HG03342 (cell line): ENCODE measurements at regions not wholly inside any gene's neighbourhood (a gene's known extent, or its start where the extent isn't known, plus 50 kb on each side); places are given as distances from the start of the nearest gene placed in this dataset.
"Not testable (repeated sequence)": the region's sequence is repeated elsewhere in the genome, so short reads cannot be mapped to it uniquely, and the experiment has no call there.

Experiments used
- ATAC-seq: cut with Tn5 transposase; IDR thresholded peaks from one replicate; pipeline ENCODE4 v1.9.1; 2021; ENCODE audit warnings: mild to moderate bottlenecking, moderate library complexity; ENCODE audit not compliant: unreplicated experiment

DNA sequence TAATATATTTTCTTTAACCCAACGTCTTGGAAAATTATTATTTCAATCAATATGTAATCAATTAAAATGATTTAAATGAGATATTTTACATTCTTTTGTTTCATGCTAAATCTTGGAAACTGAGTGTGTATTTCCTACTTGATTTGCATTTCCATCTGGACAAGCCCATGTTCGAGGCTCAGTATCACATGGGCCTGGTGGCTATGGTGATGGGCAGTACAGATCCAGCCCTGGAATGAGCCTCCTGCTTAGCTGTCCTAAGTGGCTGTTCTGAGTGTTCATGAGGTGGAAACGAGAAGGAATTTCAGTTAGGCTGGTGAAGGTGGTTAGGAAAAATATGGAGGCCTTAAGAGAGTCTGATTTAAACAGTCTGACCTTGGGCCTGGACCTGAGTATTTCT, 73.0 kb upstream of the ATXN1 start:
- no peak for ATAC-seq

- ATAC-seq, result no peak
These were observed 71.5 kb upstream of the ATXN1 start for GRCh38 chr6:16832721-16833120.

- ATAC-seq, result no peak
These were observed 70.8 kb upstream of the ATXN1 start for GRCh38 chr6:16832043-16832567.

- ATAC-seq, result no peak
These were observed 69.9 kb upstream of the ATXN1 start for GRCh38 chr6:16831136-16831535.

- no peak for ATAC-seq
These were observed 66.8 kb upstream of the ATXN1 start for GRCh38 chr6:16828058-16828457.

- ATAC-seq, result no peak
These were observed 66.4 kb upstream of the ATXN1 start for GRCh38 chr6:16827627-16828026.

DNA sequence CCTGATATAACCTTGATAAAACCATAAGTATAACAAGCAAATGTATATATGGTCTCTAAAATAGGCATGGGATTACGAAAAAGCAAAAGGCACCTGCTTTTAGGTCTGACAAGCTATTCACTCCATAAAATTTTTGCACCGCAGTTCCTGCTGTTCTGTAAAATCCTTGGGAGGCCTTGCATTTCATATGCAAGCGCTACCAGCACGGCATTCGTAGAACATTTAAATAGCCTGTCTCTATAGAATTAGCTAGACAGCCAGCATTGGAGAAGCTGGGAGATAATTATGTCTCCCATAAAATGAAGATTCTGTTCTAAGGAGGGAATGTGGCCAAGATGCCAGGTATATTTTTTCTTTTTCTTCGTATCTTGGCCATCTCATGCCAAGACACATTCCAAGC, 64.5 kb upstream of the ATXN1 start:
- no peak for ATAC-seq

DNA sequence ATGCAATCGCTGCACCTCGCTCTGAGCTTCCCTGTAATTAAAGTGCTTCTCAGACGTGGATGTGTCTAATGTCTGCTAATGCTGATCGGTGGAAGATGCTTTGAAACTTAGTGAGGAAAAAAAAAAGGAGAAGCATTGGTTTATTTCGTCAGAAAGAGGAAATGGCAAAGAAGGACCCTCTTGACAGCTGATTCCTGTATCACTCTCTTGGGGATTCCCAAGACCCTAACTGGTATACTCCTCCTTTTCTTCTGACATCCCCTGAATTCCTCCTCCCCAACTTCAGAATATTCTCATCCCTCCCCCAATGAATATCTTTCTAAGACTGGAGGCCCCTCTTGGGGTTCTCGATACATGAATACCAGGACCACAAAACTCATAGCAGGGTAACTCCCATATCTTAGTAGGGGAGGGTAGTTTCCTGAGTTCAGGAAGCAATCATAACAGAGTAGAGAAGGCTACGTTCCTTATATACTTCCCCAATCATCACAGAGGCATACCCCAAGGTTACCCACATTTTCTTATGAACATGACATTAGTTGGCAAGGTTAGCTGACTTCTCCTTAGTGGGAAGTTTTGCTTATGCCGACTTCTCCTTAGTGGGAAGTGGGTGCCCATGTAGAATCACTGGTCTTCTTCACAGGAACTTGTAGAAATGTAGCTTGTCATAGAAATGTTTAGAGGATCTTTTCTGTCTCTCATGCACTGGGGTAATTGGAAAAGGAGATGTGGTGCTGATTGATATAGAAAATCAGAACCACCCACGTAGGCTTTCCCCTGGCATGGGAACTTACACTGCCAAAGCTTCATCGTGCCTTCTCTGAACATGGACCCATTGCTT, 63.8 kb upstream of the ATXN1 start:
- no peak for ATAC-seq

GRCh38 chr6:16823718-16824352, 62.6 kb upstream of the ATXN1 start:
- no peak for ATAC-seq

DNA sequence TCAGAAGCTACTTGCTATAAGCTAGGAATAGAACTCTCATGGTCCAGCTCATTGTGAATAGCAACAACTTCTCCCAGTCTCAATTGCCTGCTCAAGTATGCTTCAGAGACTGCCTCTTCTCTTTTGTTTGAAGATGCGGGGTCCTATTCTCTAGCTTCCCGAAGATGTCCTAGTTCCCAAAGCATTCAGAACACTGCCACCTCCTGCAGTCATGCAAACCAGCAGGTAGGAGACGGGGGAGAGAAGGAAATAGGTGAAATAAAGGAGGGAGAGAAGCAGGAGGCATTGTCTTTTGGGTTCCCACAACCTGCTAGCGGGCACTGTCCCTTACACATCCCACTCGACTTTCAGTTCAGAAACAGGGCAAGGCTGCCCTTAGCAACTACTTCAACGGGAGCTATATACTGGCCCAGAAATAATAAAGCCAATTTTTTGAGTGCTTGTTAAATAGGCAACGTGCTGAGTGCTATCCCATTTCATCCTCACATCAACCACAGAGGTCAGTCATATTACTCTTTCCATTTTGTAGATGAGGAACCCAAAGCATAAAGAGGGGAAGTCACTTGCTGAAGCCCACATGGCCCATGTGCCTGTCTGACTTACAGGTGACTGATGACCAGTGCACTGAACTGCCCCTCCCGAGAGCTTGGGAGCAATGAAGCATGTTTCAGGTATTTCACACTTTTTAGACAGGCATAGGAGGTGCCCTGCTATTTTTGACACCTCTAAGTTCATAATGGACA, 61.9 kb upstream of the ATXN1 start:
- no peak for ATAC-seq

DNA sequence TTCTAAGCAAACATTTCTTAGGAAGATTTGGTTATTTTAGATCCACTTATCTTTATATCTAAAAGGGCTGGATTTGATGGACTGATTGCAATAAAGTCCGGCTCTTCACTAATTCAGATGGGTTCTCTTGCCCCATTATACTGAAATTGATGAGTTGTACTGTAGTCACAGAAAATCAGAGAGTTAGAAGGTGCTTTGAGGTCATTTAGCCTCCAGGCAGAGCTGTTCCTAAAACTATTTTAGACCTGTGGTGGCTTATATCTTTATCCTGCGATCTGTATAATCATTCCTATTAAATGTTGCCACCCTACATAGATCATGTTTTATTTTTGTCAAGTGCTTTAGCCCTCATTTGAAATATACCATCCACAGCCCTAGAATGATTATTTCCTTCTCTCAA, 61.3 kb upstream of the ATXN1 start:
- ATAC-seq, result no peak

DNA sequence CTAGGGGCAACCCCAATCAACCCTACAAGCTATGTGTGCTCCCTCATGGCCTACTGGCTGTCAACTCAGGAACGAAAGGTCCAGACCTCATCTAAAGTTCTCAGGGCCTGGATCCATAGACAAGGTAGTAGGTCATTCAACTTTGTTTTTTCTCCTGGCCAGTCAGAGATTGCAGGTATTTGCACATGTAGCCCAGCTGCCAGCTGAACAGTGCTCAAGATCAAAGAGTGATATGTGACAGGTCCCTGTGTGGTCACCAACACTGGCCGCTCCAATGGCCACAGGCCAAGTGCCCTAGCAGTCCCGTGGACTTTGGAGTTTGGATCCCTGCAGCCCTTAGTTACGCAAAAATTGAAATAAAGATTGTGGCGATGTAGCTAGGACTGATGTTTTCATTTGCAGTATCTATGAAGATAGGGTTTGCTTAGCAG, 60.6 kb upstream of the ATXN1 start:
- ATAC-seq, result no peak

DNA sequence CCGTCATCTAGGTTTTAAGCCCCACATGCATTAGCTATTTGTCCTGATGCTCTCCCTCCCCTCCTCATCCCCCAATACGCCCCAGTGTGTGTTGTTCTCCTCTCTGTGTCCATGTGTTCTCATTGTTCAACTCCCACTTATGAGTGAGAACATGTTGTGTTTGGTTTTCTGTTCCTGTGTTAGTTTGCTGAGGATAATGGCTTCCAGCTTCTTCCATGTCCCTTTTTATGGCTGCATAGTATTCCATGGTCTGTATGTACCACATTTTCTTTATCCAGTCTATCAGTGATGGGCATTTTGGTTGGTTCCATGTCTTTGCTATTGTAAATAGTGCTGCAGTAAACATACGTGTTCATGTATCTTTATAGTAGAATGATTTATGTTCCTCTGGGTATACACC, 59.0 kb upstream of the ATXN1 start:
- not testable (repeated sequence) for ATAC-seq

- ATAC-seq, result no peak
These were observed 58.5 kb upstream of the ATXN1 start for GRCh38 chr6:16819752-16820151.

DNA sequence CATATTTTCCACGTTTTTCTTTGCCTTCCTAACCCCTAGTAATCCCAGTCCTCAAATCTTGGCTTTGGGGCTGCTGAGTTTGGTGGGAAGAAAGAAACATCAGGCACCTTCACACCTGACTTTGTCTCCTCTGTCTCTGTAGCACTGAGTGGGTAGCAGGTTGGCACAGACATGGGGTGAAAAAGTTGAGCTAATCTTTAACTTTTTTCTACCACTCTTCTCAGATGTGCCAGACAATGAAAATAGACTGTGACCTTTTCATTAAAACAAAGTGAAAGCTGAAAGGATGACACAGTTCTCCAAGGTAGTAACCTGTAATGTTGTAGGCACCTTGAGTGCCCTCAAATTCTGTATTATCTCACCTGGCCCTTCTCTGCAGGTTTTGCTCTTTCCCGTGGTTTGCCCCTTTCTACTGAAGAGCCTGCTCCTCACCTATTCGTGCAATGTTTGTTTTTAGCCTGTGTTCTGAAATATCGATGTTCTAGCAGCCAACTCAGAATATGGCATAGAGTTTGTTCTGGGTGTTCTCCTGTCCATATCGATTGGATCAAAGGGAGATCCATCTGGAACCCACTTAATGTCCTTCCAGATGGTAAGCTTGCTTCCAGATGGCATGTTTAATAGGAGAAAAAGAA, 57.8 kb upstream of the ATXN1 start:
- ATAC-seq, result no peak

DNA sequence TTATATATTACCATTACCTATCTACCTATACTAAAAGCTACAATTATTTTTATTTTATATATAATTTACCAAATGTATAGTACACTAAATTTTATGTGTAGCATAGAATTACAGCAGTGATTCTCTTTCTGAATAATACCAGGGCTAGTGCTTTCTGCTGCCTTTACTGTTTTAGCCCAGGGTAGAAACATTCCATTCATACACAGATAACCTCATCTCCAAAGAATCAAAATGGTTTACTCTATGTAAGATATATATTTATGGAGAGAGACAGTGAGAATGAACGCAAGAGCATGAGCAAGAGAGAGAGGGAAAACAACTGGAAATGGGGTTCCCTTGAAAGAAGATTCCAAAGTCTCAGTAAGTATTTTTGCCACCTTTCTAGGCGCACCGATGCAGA, 56.3 kb upstream of the ATXN1 start:
- no peak for ATAC-seq

DNA sequence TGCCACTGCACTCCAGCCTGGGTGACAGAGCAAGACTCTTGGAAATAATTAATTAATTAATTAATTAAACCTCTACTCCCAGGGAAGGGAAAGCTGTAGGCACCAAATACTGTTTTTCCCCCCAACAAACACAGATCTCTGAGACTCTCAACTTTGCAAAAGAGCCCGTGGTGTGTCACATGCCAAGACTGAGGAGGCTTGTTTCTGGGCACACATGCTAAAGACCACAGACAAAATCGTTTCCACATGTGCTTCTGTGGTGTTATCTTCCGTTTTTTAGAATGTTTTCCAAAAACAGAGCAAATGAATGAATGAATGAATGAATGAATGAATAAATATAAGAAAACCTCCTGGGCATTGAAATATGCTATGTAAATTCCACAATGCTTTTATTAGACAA, 55.6 kb upstream of the ATXN1 start:
- ATAC-seq, result no peak

DNA sequence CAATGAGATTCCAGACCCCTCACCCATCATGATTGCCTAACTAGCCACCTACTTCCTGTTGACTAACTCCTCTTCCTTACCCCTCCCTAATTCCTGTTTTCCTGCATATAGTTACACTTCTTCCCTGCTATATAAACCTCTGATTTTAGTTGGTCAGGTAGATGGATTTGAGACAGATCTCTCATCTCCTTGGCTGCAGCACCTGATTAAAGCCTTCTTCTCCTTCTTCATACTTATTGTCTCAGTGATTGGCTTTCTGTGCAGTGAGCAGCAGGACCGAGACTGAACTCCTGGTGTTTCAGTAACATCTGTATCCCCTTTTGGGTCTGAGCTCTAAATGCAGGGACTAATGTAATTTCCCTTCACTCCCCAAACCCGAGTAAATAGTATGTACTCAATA, 51.7 kb upstream of the ATXN1 start:
- ATAC-seq, result no peak

- ATAC-seq, result no peak
These were observed 50.2 kb upstream of the ATXN1 start for GRCh38 chr6:16811277-16811979.
